SH-SY5Y (cell line): ENCODE measurements at regions not wholly inside any gene's neighbourhood (a gene's known extent, or its start where the extent isn't known, plus 50 kb on each side); places are given as distances from the start of the nearest gene placed in this dataset.

ENCODE experiments used
- GATA2 ChIP-seq: IDR thresholded peaks from 2 replicates; pipeline ENCODE4 v1.6.1; 2011; ENCODE audit warnings: mild to moderate bottlenecking, low read depth, low read length
- GATA3 ChIP-seq: IDR thresholded peaks from 2 replicates; pipeline ENCODE4 v1.6.1; 2011; ENCODE audit warnings: low read depth, mild to moderate bottlenecking, low read length, moderate library complexity

DNA sequence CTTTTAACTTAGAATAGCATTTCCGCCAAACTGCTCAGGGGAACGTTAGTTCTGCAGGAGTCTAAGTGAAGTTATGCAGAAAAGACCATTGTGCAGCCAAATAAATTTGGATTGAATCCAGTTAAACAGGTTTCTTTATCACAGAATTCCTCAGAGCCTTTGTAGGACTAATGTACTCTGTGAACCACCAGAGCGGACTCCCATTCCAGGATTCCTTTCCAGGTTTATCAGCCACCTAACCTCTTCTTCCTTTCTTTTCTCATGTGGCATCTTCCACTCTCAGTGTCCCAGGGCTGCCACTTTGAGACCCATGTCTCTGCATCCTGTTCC lies 350.4 kb downstream of the TSN start:
- TF ChIP-seq GATA2 (no peak), GATA3 (no peak)
